BE2C (cell line): ENCODE measurements at regions not wholly inside any gene's neighbourhood (a gene's known extent, or its start where the extent isn't known, plus 50 kb on each side); places are given as distances from the start of the nearest gene placed in this dataset.
A peak's percentile ranks its signal among the peaks of the same experiment; 100 is the strongest.

Experiments
- DNase-seq: peaks from one replicate; pipeline ENCODE4 v3.0.0-alpha.2; 2020
- H3K27me3 ChIP-seq: fragments of 250-450 bp; sonication (Bioruptor Pico); 2 replicates; pipeline ENCODE4 v1.5.1; 2020; ENCODE audit warnings: mild to moderate bottlenecking
- H3K36me3 ChIP-seq: fragments of 250-450 bp; sonication (Bioruptor Pico); 2 replicates; pipeline ENCODE4 v1.5.1; 2020; ENCODE audit warnings: mild to moderate bottlenecking
- H3K4me1 ChIP-seq: fragments of 250-450 bp; sonication (Bioruptor Pico); 2 replicates; pipeline ENCODE4 v1.5.1; 2020
- H3K4me3 ChIP-seq: 2 replicates; pipeline ENCODE4 v1.5.1; 2011; ENCODE audit warnings: low read depth, low read length
- H3K9me3 ChIP-seq: fragments of 250-450 bp; sonication (Bioruptor Pico); 2 replicates; pipeline ENCODE4 v1.5.1; 2020
- CTCF ChIP-seq: IDR thresholded peaks from 2 replicates; pipeline ENCODE4 v1.5.1; 2012; ENCODE audit warnings: mild to moderate bottlenecking, low read depth, low read length

GRCh38 chr5:52692039-52692438 lies 95.7 kb upstream of the ITGA1 start:
- H3K27me3 ChIP-seq = no peaks in the 10 kb centered on the region
- H3K4me1 ChIP-seq = peaks cover 5% of the 10 kb centered on the region; the same call in 1 of the 2 replicates
- no peaks in the 10 kb centered on the region; the same call in 1 of the 2 replicates for H3K9me3 ChIP-seq
- no peaks in the 10 kb centered on the region for H3K36me3 ChIP-seq
- no peak overlapping the region for H3K4me3 ChIP-seq
- TF ChIP-seq CTCF = no peak
- DNase-seq = no peak

GRCh38 chr5:52692606-52693005 lies 95.1 kb upstream of the ITGA1 start:
- DNase-seq = no peak
- no peak overlapping the region for H3K4me3 ChIP-seq
- TF ChIP-seq CTCF = no peak
- no peaks in the 10 kb centered on the region for H3K27me3 ChIP-seq
- H3K4me1 ChIP-seq = peaks cover 5% of the 10 kb centered on the region; the same call in 1 of the 2 replicates
- no peaks in the 10 kb centered on the region; the same call in 1 of the 2 replicates for H3K9me3 ChIP-seq
- no peaks in the 10 kb centered on the region for H3K36me3 ChIP-seq

GRCh38 chr5:52693280-52693679 lies 94.4 kb upstream of the ITGA1 start:
- Histone ChIP-seq H3K4me1 (peaks cover 5% of the 10 kb centered on the region; the same call in 1 of the 2 replicates), H3K36me3 (no peaks in the 10 kb centered on the region), H3K9me3 (no peaks in the 10 kb centered on the region; the same call in 1 of the 2 replicates), H3K27me3 (no peaks in the 10 kb centered on the region), H3K4me3 (no peak overlapping the region)
- DNase-seq = peak; percentile 58
- TF ChIP-seq CTCF = peak; percentile 91

GRCh38 chr5:52693836-52694235 lies 93.9 kb upstream of the ITGA1 start:
- no peak for TF ChIP-seq CTCF
- DNase-seq = no peak
- H3K27me3 ChIP-seq = no peaks in the 10 kb centered on the region
- no peaks in the 10 kb centered on the region for H3K36me3 ChIP-seq
- no peak overlapping the region for H3K4me3 ChIP-seq
- H3K4me1 ChIP-seq = peaks cover 5% of the 10 kb centered on the region; the same call in 1 of the 2 replicates
- no peaks in the 10 kb centered on the region for H3K9me3 ChIP-seq

GRCh38 chr5:52694648-52695047 lies 93.1 kb upstream of the ITGA1 start:
- Histone ChIP-seq H3K9me3 (no peaks in the 10 kb centered on the region), H3K4me3 (no peak overlapping the region), H3K27me3 (no peaks in the 10 kb centered on the region), H3K36me3 (no peaks in the 10 kb centered on the region), H3K4me1 (peaks cover 5% of the 10 kb centered on the region; the same call in 1 of the 2 replicates)
- DNase-seq = no peak
- no peak for TF ChIP-seq CTCF

- Histone ChIP-seq H3K27me3 (no peaks in the 10 kb centered on the region), H3K4me1 (no peaks in the 10 kb centered on the region), H3K9me3 (no peaks in the 10 kb centered on the region), H3K36me3 (no peaks in the 10 kb centered on the region), H3K4me3 (no peak overlapping the region)
- no peak for DNase-seq
- no peak for TF ChIP-seq CTCF
These were observed 84.8 kb upstream of the ITGA1 start for GRCh38 chr5:52702877-52703276.
